ENCODE measurements at regions not wholly inside any gene's neighbourhood (a gene's known extent, or its start where the extent isn't known, plus 50 kb on each side); places are given as distances from the start of the nearest gene placed in this dataset.

- no peaks in the 10 kb centered on the region for H3K27me3 ChIP-seq (ENCODE audit: low read depth, low read length)
- no peak overlapping the region for H3K27ac ChIP-seq (ENCODE audit: low read length)
- H3K36me3 ChIP-seq (ENCODE audit: control insufficient read depth in 1 of 2, insufficient read depth in 2 of 2, low read length in 2 of 2): no peaks in the 10 kb centered on the region
- H3K4me1 ChIP-seq (ENCODE audit: control insufficient read depth in 1 of 2, insufficient read depth in 2 of 2, low read length in 2 of 2): no peaks in the 10 kb centered on the region
- H3K9me3 ChIP-seq (ENCODE audit: control insufficient read depth in 1 of 2, low read length in 2 of 2): no peaks in the 10 kb centered on the region
- no peak overlapping the region for H3K4me3 ChIP-seq (ENCODE audit: low read depth in 1 of 2, low read length in 2 of 2)
These were observed 685.6 kb downstream of the DOK5 start for GRCh38 chr20:55160996-55161395.

GRCh38 chr20:55160037-55160436, 684.6 kb downstream of the DOK5 start:
- H3K27ac ChIP-seq (ENCODE audit: low read length): no peak overlapping the region
- no peaks in the 10 kb centered on the region for H3K9me3 ChIP-seq (ENCODE audit: control insufficient read depth in 1 of 2, low read length in 2 of 2)
- no peaks in the 10 kb centered on the region for H3K36me3 ChIP-seq (ENCODE audit: control insufficient read depth in 1 of 2, insufficient read depth in 2 of 2, low read length in 2 of 2)
- no peaks in the 10 kb centered on the region for H3K4me1 ChIP-seq (ENCODE audit: control insufficient read depth in 1 of 2, insufficient read depth in 2 of 2, low read length in 2 of 2)
- H3K27me3 ChIP-seq (ENCODE audit: low read depth, low read length): no peaks in the 10 kb centered on the region
- no peak overlapping the region for H3K4me3 ChIP-seq (ENCODE audit: low read depth in 1 of 2, low read length in 2 of 2)

GRCh38 chr20:55159230-55159629, 683.8 kb downstream of the DOK5 start:
- Histone ChIP-seq H3K36me3 (ENCODE audit: control insufficient read depth in 1 of 2, insufficient read depth in 2 of 2, low read length in 2 of 2) (no peaks in the 10 kb centered on the region), H3K4me1 (ENCODE audit: control insufficient read depth in 1 of 2, insufficient read depth in 2 of 2, low read length in 2 of 2) (no peaks in the 10 kb centered on the region), H3K9me3 (ENCODE audit: control insufficient read depth in 1 of 2, low read length in 2 of 2) (no peaks in the 10 kb centered on the region), H3K4me3 (ENCODE audit: low read depth in 1 of 2, low read length in 2 of 2) (no peak overlapping the region), H3K27ac (ENCODE audit: low read length) (no peak overlapping the region), H3K27me3 (ENCODE audit: low read depth, low read length) (no peaks in the 10 kb centered on the region)

- Histone ChIP-seq H3K9me3 (ENCODE audit: control insufficient read depth in 1 of 2, low read length in 2 of 2) (no peaks in the 10 kb centered on the region), H3K4me3 (ENCODE audit: low read depth in 1 of 2, low read length in 2 of 2) (no peak overlapping the region), H3K4me1 (ENCODE audit: control insufficient read depth in 1 of 2, insufficient read depth in 2 of 2, low read length in 2 of 2) (no peaks in the 10 kb centered on the region), H3K36me3 (ENCODE audit: control insufficient read depth in 1 of 2, insufficient read depth in 2 of 2, low read length in 2 of 2) (no peaks in the 10 kb centered on the region), H3K27me3 (ENCODE audit: low read depth, low read length) (no peaks in the 10 kb centered on the region), H3K27ac (ENCODE audit: low read length) (no peak overlapping the region)
These were observed 683.1 kb downstream of the DOK5 start for GRCh38 chr20:55158446-55158845.

- Histone ChIP-seq H3K9me3 (ENCODE audit: control insufficient read depth in 1 of 2, low read length in 2 of 2) (no peaks in the 10 kb centered on the region), H3K4me1 (ENCODE audit: control insufficient read depth in 1 of 2, insufficient read depth in 2 of 2, low read length in 2 of 2) (no peaks in the 10 kb centered on the region), H3K36me3 (ENCODE audit: control insufficient read depth in 1 of 2, insufficient read depth in 2 of 2, low read length in 2 of 2) (no peaks in the 10 kb centered on the region), H3K4me3 (ENCODE audit: low read depth in 1 of 2, low read length in 2 of 2) (no peak overlapping the region), H3K27ac (ENCODE audit: low read length) (no peak overlapping the region), H3K27me3 (ENCODE audit: low read depth, low read length) (no peaks in the 10 kb centered on the region)
These were observed 680.0 kb downstream of the DOK5 start for GRCh38 chr20:55155360-55155759.

GRCh38 chr20:55153001-55153645, 677.7 kb downstream of the DOK5 start:
- H3K27me3 ChIP-seq (ENCODE audit: low read depth, low read length): no peaks in the 10 kb centered on the region
- H3K36me3 ChIP-seq (ENCODE audit: control insufficient read depth in 1 of 2, insufficient read depth in 2 of 2, low read length in 2 of 2): no peaks in the 10 kb centered on the region
- H3K9me3 ChIP-seq (ENCODE audit: control insufficient read depth in 1 of 2, low read length in 2 of 2): no peaks in the 10 kb centered on the region
- H3K4me1 ChIP-seq (ENCODE audit: control insufficient read depth in 1 of 2, insufficient read depth in 2 of 2, low read length in 2 of 2): no peaks in the 10 kb centered on the region
- no peak overlapping the region for H3K4me3 ChIP-seq (ENCODE audit: low read depth in 1 of 2, low read length in 2 of 2)
- H3K27ac ChIP-seq (ENCODE audit: low read length): no peak overlapping the region

- no peak overlapping the region for H3K4me3 ChIP-seq (ENCODE audit: low read depth in 1 of 2, low read length in 2 of 2)
- no peaks in the 10 kb centered on the region for H3K4me1 ChIP-seq (ENCODE audit: control insufficient read depth in 1 of 2, insufficient read depth in 2 of 2, low read length in 2 of 2)
- H3K9me3 ChIP-seq (ENCODE audit: control insufficient read depth in 1 of 2, low read length in 2 of 2): no peaks in the 10 kb centered on the region
- no peak overlapping the region for H3K27ac ChIP-seq (ENCODE audit: low read length)
- no peaks in the 10 kb centered on the region for H3K27me3 ChIP-seq (ENCODE audit: low read depth, low read length)
- H3K36me3 ChIP-seq (ENCODE audit: control insufficient read depth in 1 of 2, insufficient read depth in 2 of 2, low read length in 2 of 2): no peaks in the 10 kb centered on the region
These were observed 675.8 kb downstream of the DOK5 start for GRCh38 chr20:55151171-55151570.

- no peaks in the 10 kb centered on the region for H3K9me3 ChIP-seq (ENCODE audit: control insufficient read depth in 1 of 2, low read length in 2 of 2)
- H3K27me3 ChIP-seq (ENCODE audit: low read depth, low read length): no peaks in the 10 kb centered on the region
- H3K4me1 ChIP-seq (ENCODE audit: control insufficient read depth in 1 of 2, insufficient read depth in 2 of 2, low read length in 2 of 2): no peaks in the 10 kb centered on the region
- H3K36me3 ChIP-seq (ENCODE audit: control insufficient read depth in 1 of 2, insufficient read depth in 2 of 2, low read length in 2 of 2): no peaks in the 10 kb centered on the region
- H3K27ac ChIP-seq (ENCODE audit: low read length): no peak overlapping the region
- no peak overlapping the region for H3K4me3 ChIP-seq (ENCODE audit: low read depth in 1 of 2, low read length in 2 of 2)
These were observed 668.2 kb downstream of the DOK5 start for GRCh38 chr20:55143601-55144000.

GRCh38 chr20:55142932-55143331, 667.5 kb downstream of the DOK5 start:
- Histone ChIP-seq H3K4me3 (ENCODE audit: low read depth in 1 of 2, low read length in 2 of 2) (no peak overlapping the region), H3K9me3 (ENCODE audit: control insufficient read depth in 1 of 2, low read length in 2 of 2) (no peaks in the 10 kb centered on the region), H3K36me3 (ENCODE audit: control insufficient read depth in 1 of 2, insufficient read depth in 2 of 2, low read length in 2 of 2) (no peaks in the 10 kb centered on the region), H3K4me1 (ENCODE audit: control insufficient read depth in 1 of 2, insufficient read depth in 2 of 2, low read length in 2 of 2) (no peaks in the 10 kb centered on the region), H3K27ac (ENCODE audit: low read length) (no peak overlapping the region), H3K27me3 (ENCODE audit: low read depth, low read length) (no peaks in the 10 kb centered on the region)

GRCh38 chr20:55140631-55141030, 665.2 kb downstream of the DOK5 start:
- Histone ChIP-seq H3K27me3 (ENCODE audit: low read depth, low read length) (no peaks in the 10 kb centered on the region), H3K27ac (ENCODE audit: low read length) (no peak overlapping the region), H3K36me3 (ENCODE audit: control insufficient read depth in 1 of 2, insufficient read depth in 2 of 2, low read length in 2 of 2) (no peaks in the 10 kb centered on the region), H3K4me3 (ENCODE audit: low read depth in 1 of 2, low read length in 2 of 2) (no peak overlapping the region), H3K4me1 (ENCODE audit: control insufficient read depth in 1 of 2, insufficient read depth in 2 of 2, low read length in 2 of 2) (no peaks in the 10 kb centered on the region), H3K9me3 (ENCODE audit: control insufficient read depth in 1 of 2, low read length in 2 of 2) (no peaks in the 10 kb centered on the region)

- no peak overlapping the region for H3K27ac ChIP-seq (ENCODE audit: low read length)
- no peak overlapping the region for H3K4me3 ChIP-seq (ENCODE audit: low read depth in 1 of 2, low read length in 2 of 2)
- H3K27me3 ChIP-seq (ENCODE audit: low read depth, low read length): no peaks in the 10 kb centered on the region
- H3K4me1 ChIP-seq (ENCODE audit: control insufficient read depth in 1 of 2, insufficient read depth in 2 of 2, low read length in 2 of 2): no peaks in the 10 kb centered on the region
- H3K9me3 ChIP-seq (ENCODE audit: control insufficient read depth in 1 of 2, low read length in 2 of 2): no peaks in the 10 kb centered on the region
- no peaks in the 10 kb centered on the region for H3K36me3 ChIP-seq (ENCODE audit: control insufficient read depth in 1 of 2, insufficient read depth in 2 of 2, low read length in 2 of 2)
These were observed 663.9 kb downstream of the DOK5 start for GRCh38 chr20:55139173-55139765.

GRCh38 chr20:55135923-55136322, 660.5 kb downstream of the DOK5 start:
- H3K9me3 ChIP-seq (ENCODE audit: control insufficient read depth in 1 of 2, low read length in 2 of 2): no peaks in the 10 kb centered on the region
- H3K4me1 ChIP-seq (ENCODE audit: control insufficient read depth in 1 of 2, insufficient read depth in 2 of 2, low read length in 2 of 2): no peaks in the 10 kb centered on the region
- H3K27me3 ChIP-seq (ENCODE audit: low read depth, low read length): no peaks in the 10 kb centered on the region
- H3K4me3 ChIP-seq (ENCODE audit: low read depth in 1 of 2, low read length in 2 of 2): no peak overlapping the region
- H3K36me3 ChIP-seq (ENCODE audit: control insufficient read depth in 1 of 2, insufficient read depth in 2 of 2, low read length in 2 of 2): no peaks in the 10 kb centered on the region
- H3K27ac ChIP-seq (ENCODE audit: low read length): no peak overlapping the region
